Endodermal cell (in vitro differentiated cells): ENCODE measurements at regions not wholly inside any gene's neighbourhood (a gene's known extent, or its start where the extent isn't known, plus 50 kb on each side); places are given as distances from the start of the nearest gene placed in this dataset.

ENCODE experiments used
- DNase-seq: peaks from one replicate; pipeline ENCODE4 v3.0.0-alpha.2; 2017
- H3K27ac ChIP-seq: 2 replicates; pipeline ENCODE4 v1.5.1; 2013; ENCODE audit warnings: mild to moderate bottlenecking, low read depth, low read length, moderate library complexity
- H3K27me3 ChIP-seq: 2 replicates; pipeline ENCODE4 v1.6.1; 2013; ENCODE audit warnings: mild to moderate bottlenecking, low read length, moderate library complexity; ENCODE audit not compliant: insufficient read depth, control insufficient read depth, poor library complexity, severe bottlenecking
- H3K36me3 ChIP-seq: 2 replicates; pipeline ENCODE4 v1.7.0; 2013; ENCODE audit warnings: mild to moderate bottlenecking, low read length, moderate library complexity; ENCODE audit not compliant: control insufficient read depth, insufficient read depth
- H3K4me1 ChIP-seq: one replicate; pipeline ENCODE4 v1.7.0; 2013; ENCODE audit warnings: low read length; ENCODE audit not compliant: control insufficient read depth, insufficient read depth
- H3K4me3 ChIP-seq: 2 replicates; pipeline ENCODE4 v1.5.1; 2013; ENCODE audit warnings: mild to moderate bottlenecking, low read length, moderate library complexity
- H3K9ac ChIP-seq: 2 replicates; pipeline ENCODE4 v1.6.1; 2013; ENCODE audit warnings: mild to moderate bottlenecking, low read length, moderate library complexity; ENCODE audit not compliant: poor library complexity, severe bottlenecking; ENCODE audit errors: extremely low read depth
- H3K9me3 ChIP-seq: 2 replicates; pipeline ENCODE4 v1.6.1; 2013; ENCODE audit warnings: mild to moderate bottlenecking, low read length, moderate library complexity; ENCODE audit not compliant: control insufficient read depth
- H3K27ac Mint-ChIP-seq: 2 replicates; pipeline ENCODE4 v1.8.0; 2020; ENCODE audit warnings: mixed read lengths
- H3K27me3 Mint-ChIP-seq: 2 replicates; pipeline ENCODE4 v1.8.0; 2021; ENCODE audit warnings: mild to moderate bottlenecking, mixed read lengths; ENCODE audit not compliant: insufficient read depth
- H3K36me3 Mint-ChIP-seq: 2 replicates; pipeline ENCODE4 v1.8.0; 2020; ENCODE audit warnings: low read depth, mixed read lengths
- H3K4me1 Mint-ChIP-seq: 2 replicates; pipeline ENCODE4 v1.8.0; 2020; ENCODE audit warnings: mixed read lengths
- H3K4me3 Mint-ChIP-seq: 2 replicates; pipeline ENCODE4 v1.8.0; 2020; ENCODE audit warnings: mild to moderate bottlenecking, moderate library complexity, mixed read lengths
- H3K9me3 Mint-ChIP-seq: 2 replicates; pipeline ENCODE4 v1.8.0; 2020; ENCODE audit warnings: mild to moderate bottlenecking, mixed read lengths
- CTCF ChIP-seq: fragments of 200-600 bp; sonication (generic); conservative IDR thresholded peaks from 2 replicates; pipeline ENCODE4 v1.5.0; 2021; ENCODE audit warnings: antibody characterized with exemption, mild to moderate bottlenecking
- WGBS, 2 experiments: methylation state at CpG; one replicate each; pipeline versions ENCODE4 v1.1.5 to v1.1.7; 2013; ENCODE audit warnings: missing lambda C conversion rate in 2 of 2, mixed read lengths in 1 of 2; ENCODE audit not compliant: insufficient coverage in 1 of 2, insufficient read length in 1 of 2; 5-methylcytosine and 5-hydroxymethylcytosine counted together

DNA sequence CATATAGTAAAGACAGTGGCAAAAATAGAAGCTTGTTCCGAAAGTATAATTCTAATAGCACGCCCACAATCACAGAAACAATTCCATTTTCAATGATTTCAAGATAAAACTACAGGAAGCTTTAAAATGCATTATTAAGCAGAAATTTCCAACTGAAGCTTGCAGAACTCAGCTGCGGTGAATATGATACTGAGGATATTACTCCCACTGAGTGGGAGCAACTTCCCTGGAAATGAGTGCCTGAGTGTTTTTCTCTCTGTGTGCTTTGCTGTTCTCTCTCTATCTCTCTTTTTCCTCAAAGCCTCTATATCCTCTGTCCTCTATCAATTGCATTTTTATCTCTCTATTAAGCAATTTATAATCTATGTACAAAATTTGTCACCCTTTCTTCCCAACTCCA lies 187.5 kb upstream of the PRDM9 start:
- Histone ChIP-seq H3K27me3 (no peaks in the 10 kb centered on the region), H3K27ac (no peak overlapping the region), H3K9me3 (no peaks in the 10 kb centered on the region), H3K9ac (no peak overlapping the region), H3K36me3 (no peaks in the 10 kb centered on the region), H3K4me1 (no peaks in the 10 kb centered on the region), H3K4me3 (no peak overlapping the region)
- Mint-ChIP-seq H3K27ac (no peak overlapping the region), H3K4me1 (peaks cover 13% of the 10 kb centered on the region), H3K4me3 (no peak overlapping the region), H3K36me3 (no peaks in the 10 kb centered on the region), H3K27me3 (no peaks in the 10 kb centered on the region), H3K9me3 (no peaks in the 10 kb centered on the region)
- no peak for DNase-seq
- 83 to 97% methylated on average over 1 to 3 of the region's 3 CpGs for WGBS, 2 experiments
- TF ChIP-seq CTCF: no peak

DNA sequence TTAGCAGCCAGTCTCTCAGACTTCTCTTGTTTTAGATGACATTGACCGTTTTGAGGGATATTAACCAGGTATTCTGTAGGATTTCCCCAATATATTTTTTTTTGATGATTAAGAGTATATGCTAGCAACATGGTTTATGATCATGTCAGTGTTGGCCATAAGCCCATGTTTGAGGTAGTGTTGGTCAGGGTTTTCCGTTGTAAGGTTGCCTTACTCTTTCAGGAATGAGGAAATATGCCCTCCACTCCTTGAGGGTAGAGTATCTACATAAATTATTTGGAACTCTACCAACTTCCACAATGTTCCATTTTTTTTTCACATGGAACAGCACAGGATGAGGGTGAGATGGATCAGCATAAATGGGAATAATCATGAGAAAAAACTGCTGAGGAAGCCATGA lies 188.4 kb upstream of the PRDM9 start:
- Histone ChIP-seq H3K9me3 (no peaks in the 10 kb centered on the region), H3K4me3 (no peak overlapping the region), H3K27ac (no peak overlapping the region), H3K36me3 (no peaks in the 10 kb centered on the region), H3K27me3 (no peaks in the 10 kb centered on the region), H3K4me1 (no peaks in the 10 kb centered on the region), H3K9ac (no peak overlapping the region)
- Mint-ChIP-seq H3K36me3 (no peaks in the 10 kb centered on the region), H3K9me3 (peaks cover under 1% of the 10 kb centered on the region), H3K4me3 (no peak overlapping the region), H3K27ac (no peak overlapping the region), H3K27me3 (no peaks in the 10 kb centered on the region), H3K4me1 (peaks cover 13% of the 10 kb centered on the region)
- DNase-seq: no peak
- TF ChIP-seq CTCF: no peak
- WGBS, 2 experiments: 95 to 100% methylated on average over 2 of the region's 2 CpGs

GRCh38 chr5:23318166-23318565 lies 189.2 kb upstream of the PRDM9 start:
- H3K4me3 Mint-ChIP-seq: no peak overlapping the region
- peaks cover 3% of the 10 kb centered on the region for H3K9me3 Mint-ChIP-seq
- peaks cover 13% of the 10 kb centered on the region for H3K4me1 Mint-ChIP-seq
- 100% methylated on average over 1 of the region's 1 CpG; no CpG with 5 or more reads in 1 of the 2 experiments for WGBS, 2 experiments
- no peaks in the 10 kb centered on the region for H3K9me3 ChIP-seq
- H3K4me1 ChIP-seq: no peaks in the 10 kb centered on the region
- TF ChIP-seq CTCF: no peak
- no peak overlapping the region for H3K9ac ChIP-seq
- H3K27me3 ChIP-seq: no peaks in the 10 kb centered on the region
- H3K4me3 ChIP-seq: no peak overlapping the region
- DNase-seq: no peak
- H3K27ac ChIP-seq: no peak overlapping the region
- no peaks in the 10 kb centered on the region for H3K27me3 Mint-ChIP-seq
- no peaks in the 10 kb centered on the region for H3K36me3 ChIP-seq
- H3K27ac Mint-ChIP-seq: no peak overlapping the region
- H3K36me3 Mint-ChIP-seq: no peaks in the 10 kb centered on the region
